HG02588 (cell line): ENCODE measurements at regions not wholly inside any gene's neighbourhood (a gene's known extent, or its start where the extent isn't known, plus 50 kb on each side); places are given as distances from the start of the nearest gene placed in this dataset.
A peak's percentile ranks its signal among the peaks of the same experiment; 100 is the strongest.

ENCODE experiments used
- ATAC-seq: cut with Tn5 transposase; IDR thresholded peaks from one replicate; pipeline ENCODE4 v1.9.1; 2021; ENCODE audit warnings: mild to moderate bottlenecking, moderate library complexity; ENCODE audit not compliant: unreplicated experiment

DNA sequence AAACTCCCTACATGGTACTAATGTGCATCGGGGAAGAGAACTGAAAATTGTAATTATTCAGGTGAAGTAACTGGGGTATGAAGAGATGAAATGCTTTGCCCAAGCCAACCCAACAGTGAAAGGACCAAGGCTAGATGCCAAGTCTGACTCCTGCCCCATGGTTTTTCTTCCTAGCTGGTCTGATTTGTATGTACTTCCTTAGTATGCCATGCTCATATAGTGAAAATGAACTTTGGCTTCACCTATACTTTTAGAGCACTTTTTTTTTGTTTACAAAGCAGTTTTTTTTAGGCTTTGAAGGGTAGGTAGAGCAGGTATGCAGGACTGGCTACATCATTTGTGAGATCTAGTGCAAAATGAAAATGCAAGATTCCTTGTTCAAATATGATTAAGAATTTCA, 359.4 kb upstream of the RIOK2 start:
- ATAC-seq = no peak

- ATAC-seq = no peak
These were observed 360.1 kb upstream of the RIOK2 start for GRCh38 chr5:97543166-97543565.

DNA sequence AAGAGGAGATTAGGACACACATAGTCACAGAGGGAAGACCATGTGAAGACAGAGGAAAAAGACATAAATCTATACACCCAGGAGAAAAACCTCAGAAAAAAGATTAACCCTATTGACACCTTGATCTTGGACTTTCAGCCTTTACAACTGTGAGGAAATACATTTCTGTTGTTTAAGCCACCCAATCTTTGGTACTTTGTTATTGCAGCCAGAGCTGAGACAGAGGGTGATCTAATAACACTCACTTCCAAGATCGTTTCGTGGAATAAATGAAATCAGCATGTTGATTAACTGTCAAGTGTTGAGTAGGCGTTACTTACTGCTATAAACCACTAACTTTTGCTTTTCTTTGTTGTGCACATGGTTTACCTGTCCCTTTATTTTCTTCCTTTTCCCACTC, 361.2 kb upstream of the RIOK2 start:
- ATAC-seq = no peak

- no peak for ATAC-seq
These were observed 361.6 kb upstream of the RIOK2 start for GRCh38 chr5:97544678-97545077.

- no peak for ATAC-seq
These were observed 362.4 kb upstream of the RIOK2 start for GRCh38 chr5:97545446-97545845.

GRCh38 chr5:97545886-97546535, 363.0 kb upstream of the RIOK2 start:
- no peak for ATAC-seq

GRCh38 chr5:97547430-97547829, 364.4 kb upstream of the RIOK2 start:
- ATAC-seq = no peak

GRCh38 chr5:97547999-97548738, 365.1 kb upstream of the RIOK2 start:
- ATAC-seq = peak; percentile 75

GRCh38 chr5:97548739-97549080, 365.7 kb upstream of the RIOK2 start:
- ATAC-seq = no peak

GRCh38 chr5:97549496-97549895, 366.4 kb upstream of the RIOK2 start:
- no peak for ATAC-seq

- no peak for ATAC-seq
These were observed 367.1 kb upstream of the RIOK2 start for GRCh38 chr5:97550164-97550563.

- no peak for ATAC-seq
These were observed 367.8 kb upstream of the RIOK2 start for GRCh38 chr5:97550818-97551217.

- ATAC-seq = no peak
These were observed 370.8 kb upstream of the RIOK2 start for GRCh38 chr5:97553604-97554452.

DNA sequence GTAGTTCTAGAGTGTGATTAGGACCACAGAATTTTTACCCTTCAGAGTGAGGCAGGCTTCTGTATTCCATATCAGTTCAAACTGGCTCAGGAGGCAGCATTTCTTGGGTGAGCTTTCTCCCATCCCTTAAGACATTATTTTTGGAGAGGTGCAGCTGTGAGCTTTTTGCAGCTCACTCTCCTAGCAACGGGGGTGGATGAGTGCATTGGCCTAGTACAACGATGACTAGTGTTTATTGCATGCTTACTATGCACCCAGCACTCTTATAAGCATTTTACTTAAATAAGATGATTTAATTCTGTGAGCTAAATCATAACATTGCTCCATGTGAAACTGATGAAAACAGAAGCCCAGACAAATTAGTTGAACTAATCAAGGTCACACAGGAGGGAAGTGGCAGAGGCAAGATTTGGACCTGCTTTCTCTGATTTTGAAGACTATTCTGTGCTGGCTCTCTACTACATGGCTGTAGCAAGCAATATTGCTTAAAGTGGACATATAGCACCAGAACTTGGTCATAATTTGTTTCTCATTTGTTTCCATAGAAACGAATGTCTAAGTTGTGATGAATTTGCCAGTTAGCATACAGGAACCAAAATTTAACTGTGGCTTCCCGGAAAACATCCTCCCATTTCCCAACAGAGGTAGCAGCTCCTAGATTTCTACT, 372.1 kb upstream of the RIOK2 start:
- ATAC-seq = no peak

DNA sequence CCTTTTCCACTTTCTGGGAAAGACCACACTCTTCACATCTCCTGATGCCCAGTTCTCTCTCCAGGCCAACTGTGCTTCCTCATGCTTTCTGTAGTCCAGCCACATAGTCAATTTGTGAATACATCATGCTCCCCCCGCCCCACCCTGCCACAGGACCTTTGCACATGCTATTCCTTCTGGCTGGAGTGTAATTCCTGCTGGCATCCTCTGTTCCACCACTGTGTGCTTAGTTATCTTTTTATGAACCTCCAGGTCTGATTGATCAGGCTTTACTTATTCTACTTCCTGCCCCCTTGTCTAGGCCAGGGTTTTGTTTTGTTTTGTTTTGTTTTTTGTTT, 372.6 kb upstream of the RIOK2 start:
- no peak for ATAC-seq

DNA sequence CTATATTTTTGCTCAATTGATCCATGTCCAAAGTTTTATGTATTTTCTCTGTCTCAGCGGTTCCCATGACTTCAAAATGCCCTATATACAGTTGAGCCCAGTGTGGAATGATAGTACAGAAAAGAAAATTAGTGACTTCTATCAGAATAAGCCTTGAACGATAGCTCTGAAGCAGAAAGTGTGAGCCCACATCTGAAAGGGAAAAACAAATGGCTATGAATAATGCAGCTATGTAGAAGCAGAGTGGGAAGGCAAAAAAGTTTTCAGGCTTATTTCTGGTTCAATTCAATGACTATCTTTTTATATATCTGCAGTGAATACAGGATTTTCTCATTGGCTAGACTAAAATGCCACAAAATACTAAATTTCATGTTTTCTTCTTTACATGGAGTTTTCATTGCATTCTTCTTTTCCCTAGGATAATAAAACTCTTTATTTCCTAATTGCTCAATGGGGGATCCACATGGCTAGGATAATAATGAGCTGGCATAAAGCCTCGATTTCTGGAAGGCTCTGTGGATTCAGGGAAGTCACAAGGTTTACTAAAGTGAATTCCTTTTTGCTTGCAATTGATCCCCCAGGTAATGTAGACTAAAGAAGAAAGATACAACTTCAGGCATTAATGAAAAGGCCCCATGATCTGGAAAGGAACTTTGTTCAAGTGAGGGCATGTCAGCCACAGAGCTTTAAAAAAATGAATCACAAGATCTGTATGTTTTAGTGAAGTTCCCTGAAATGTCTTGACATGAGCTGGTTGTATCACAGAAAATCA, 377.0 kb upstream of the RIOK2 start:
- no peak for ATAC-seq

- ATAC-seq = no peak
These were observed 377.5 kb upstream of the RIOK2 start for GRCh38 chr5:97560599-97560993.

GRCh38 chr5:97563050-97563657, 380.1 kb upstream of the RIOK2 start:
- ATAC-seq = no peak

- no peak for ATAC-seq
These were observed 385.3 kb upstream of the RIOK2 start for GRCh38 chr5:97568382-97568781.

GRCh38 chr5:97570242-97570641, 387.2 kb upstream of the RIOK2 start:
- ATAC-seq = no peak
